ENCODE measurements at regions not wholly inside any gene's neighbourhood (a gene's known extent, or its start where the extent isn't known, plus 50 kb on each side); places are given as distances from the start of the nearest gene placed in this dataset.

GRCh38 chr3:102887431-102887830 lies 452.6 kb downstream of the ZPLD1 start:
- H3K9me3 ChIP-seq, result no peaks in the 10 kb centered on the region
- no peaks in the 10 kb centered on the region for H3K4me1 ChIP-seq
- intact Hi-C loops (cut with DNase I), result no loop called here
- H3K27me3 ChIP-seq, result no peaks in the 10 kb centered on the region
- WGBS, 2 donors, result 65 to 71% methylated on average over 3 of the region's 3 CpGs
- no peak overlapping the region for H3K4me3 ChIP-seq (replicated peaks in 1 of 3)
- no peak for TF ChIP-seq POLR2A (IDR thresholded peaks at IDR 0.05)
- TF ChIP-seq, protein P1, sequence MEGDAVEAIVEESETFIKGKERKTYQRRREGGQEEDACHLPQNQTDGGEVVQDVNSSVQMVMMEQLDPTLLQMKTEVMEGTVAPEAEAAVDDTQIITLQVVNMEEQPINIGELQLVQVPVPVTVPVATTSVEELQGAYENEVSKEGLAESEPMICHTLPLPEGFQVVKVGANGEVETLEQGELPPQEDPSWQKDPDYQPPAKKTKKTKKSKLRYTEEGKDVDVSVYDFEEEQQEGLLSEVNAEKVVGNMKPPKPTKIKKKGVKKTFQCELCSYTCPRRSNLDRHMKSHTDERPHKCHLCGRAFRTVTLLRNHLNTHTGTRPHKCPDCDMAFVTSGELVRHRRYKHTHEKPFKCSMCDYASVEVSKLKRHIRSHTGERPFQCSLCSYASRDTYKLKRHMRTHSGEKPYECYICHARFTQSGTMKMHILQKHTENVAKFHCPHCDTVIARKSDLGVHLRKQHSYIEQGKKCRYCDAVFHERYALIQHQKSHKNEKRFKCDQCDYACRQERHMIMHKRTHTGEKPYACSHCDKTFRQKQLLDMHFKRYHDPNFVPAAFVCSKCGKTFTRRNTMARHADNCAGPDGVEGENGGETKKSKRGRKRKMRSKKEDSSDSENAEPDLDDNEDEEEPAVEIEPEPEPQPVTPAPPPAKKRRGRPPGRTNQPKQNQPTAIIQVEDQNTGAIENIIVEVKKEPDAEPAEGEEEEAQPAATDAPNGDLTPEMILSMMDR (IDR thresholded peaks at IDR 0.05), result no peak
- no peaks in the 10 kb centered on the region for H3K36me3 ChIP-seq
- no peak for DNase-seq
- no peak overlapping the region for H3K27ac ChIP-seq

- intact Hi-C loops (cut with DNase I), result no loop called here
- Histone ChIP-seq H3K27ac (no peak overlapping the region), H3K4me1 (no peaks in the 10 kb centered on the region), H3K36me3 (no peaks in the 10 kb centered on the region), H3K4me3 (replicated peaks in 1 of 3) (no peak overlapping the region), H3K9me3 (no peaks in the 10 kb centered on the region), H3K27me3 (no peaks in the 10 kb centered on the region)
- TF ChIP-seq, protein P1 (IDR thresholded peaks at IDR 0.05), result no peak
- TF ChIP-seq POLR2A (IDR thresholded peaks at IDR 0.05), result no peak
- no peak for DNase-seq
- WGBS, 2 donors, result 73 to 87% methylated on average over 1 of the region's 1 CpG
These were observed 462.2 kb downstream of the ZPLD1 start for GRCh38 chr3:102896851-102897621.

DNA sequence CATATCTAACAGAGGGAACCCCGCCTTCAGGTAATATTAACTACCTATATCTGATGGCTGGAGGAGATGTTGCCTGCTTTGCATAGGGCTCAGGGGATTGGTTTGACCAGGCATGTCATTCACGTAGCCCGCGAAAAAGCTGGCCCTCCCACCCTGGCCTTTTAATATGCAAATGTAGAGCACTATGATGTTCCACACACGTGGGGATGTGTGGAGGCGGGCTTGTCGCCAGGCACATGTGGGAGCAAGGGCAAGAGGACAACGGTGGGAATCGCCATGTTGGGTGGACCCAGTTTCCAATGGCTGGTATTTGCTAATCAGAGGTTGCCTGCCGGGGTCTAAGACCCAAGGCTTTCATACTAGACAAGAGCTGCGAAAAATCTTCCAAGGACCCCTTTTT lies 469.8 kb downstream of the ZPLD1 start:
- WGBS, 2 donors, result 87 to 90% methylated on average over 11 of the region's 11 CpGs
- Histone ChIP-seq H3K27ac (no peak overlapping the region), H3K4me1 (no peaks in the 10 kb centered on the region), H3K9me3 (no peaks in the 10 kb centered on the region), H3K4me3 (replicated peaks in 1 of 3) (no peak overlapping the region), H3K36me3 (no peaks in the 10 kb centered on the region), H3K27me3 (no peaks in the 10 kb centered on the region)
- no peak for DNase-seq
- intact Hi-C loops (cut with DNase I), result no loop called here
- TF ChIP-seq POLR2A (IDR thresholded peaks at IDR 0.05), result no peak
- TF ChIP-seq, protein P1 (IDR thresholded peaks at IDR 0.05), result no peak

DNA sequence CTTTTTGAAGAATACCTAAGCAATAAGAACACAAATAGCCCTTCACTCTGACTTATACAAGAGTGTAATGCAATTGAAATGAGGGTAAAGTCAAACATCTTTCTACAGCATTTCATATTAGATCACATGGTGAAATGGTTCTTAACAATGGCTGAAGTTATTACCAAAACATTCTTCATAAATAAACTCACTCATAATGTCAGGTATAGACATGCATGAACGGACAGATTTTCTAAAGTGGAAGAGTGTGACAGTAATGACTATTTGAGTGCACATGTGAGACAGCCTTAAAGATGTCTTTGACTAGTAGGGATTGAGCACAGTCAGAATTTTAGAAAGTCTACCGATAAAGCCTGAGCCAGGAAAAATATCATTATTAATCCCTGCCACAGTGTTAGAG lies 471.0 kb downstream of the ZPLD1 start:
- no peaks in the 10 kb centered on the region for H3K4me1 ChIP-seq
- intact Hi-C loops (cut with DNase I), result no loop called here
- no peaks in the 10 kb centered on the region for H3K36me3 ChIP-seq
- no peak for DNase-seq
- no peak for TF ChIP-seq POLR2A (IDR thresholded peaks at IDR 0.05)
- TF ChIP-seq, protein P1 (IDR thresholded peaks at IDR 0.05), result no peak
- H3K27ac ChIP-seq, result no peak overlapping the region
- no peak overlapping the region for H3K4me3 ChIP-seq (replicated peaks in 1 of 3)
- whole genome bisulfite sequencing, 2 donors, result 78 to 88% methylated on average over 2 of the region's 2 CpGs
- no peaks in the 10 kb centered on the region for H3K27me3 ChIP-seq
- no peaks in the 10 kb centered on the region for H3K9me3 ChIP-seq

GRCh38 chr3:102906818-102907217 lies 472.0 kb downstream of the ZPLD1 start:
- no peak for DNase-seq
- no peak overlapping the region for H3K4me3 ChIP-seq (replicated peaks in 1 of 3)
- WGBS, 2 donors, result 80 to 82% methylated on average over 1 of the region's 1 CpG
- H3K27ac ChIP-seq, result no peak overlapping the region
- H3K36me3 ChIP-seq, result no peaks in the 10 kb centered on the region
- H3K9me3 ChIP-seq, result no peaks in the 10 kb centered on the region
- no peak for TF ChIP-seq POLR2A (IDR thresholded peaks at IDR 0.05)
- TF ChIP-seq, protein P1 (IDR thresholded peaks at IDR 0.05), result no peak
- H3K4me1 ChIP-seq, result no peaks in the 10 kb centered on the region
- intact Hi-C loops (cut with DNase I), result no loop called here
- no peaks in the 10 kb centered on the region for H3K27me3 ChIP-seq
